ENCODE measurements at regions not wholly inside any gene's neighbourhood (a gene's known extent, or its start where the extent isn't known, plus 50 kb on each side); places are given as distances from the start of the nearest gene placed in this dataset.

- no peak for TF ChIP-seq CTCF (IDR thresholded peaks at IDR 0.05; ENCODE audit: extremely low read depth in 1 of 2, insufficient read depth in 1 of 2, low read depth in 1 of 2, low read length in 2 of 2)
- TF ChIP-seq FOS (IDR thresholded peaks at IDR 0.05; ENCODE audit: borderline replicate concordance, insufficient read depth, low read length): no peak
- no peak for TF ChIP-seq POLR2A (IDR thresholded peaks at IDR 0.05; ENCODE audit: low read depth, low read length)
- TF ChIP-seq POLR2AphosphoS5 (IDR thresholded peaks at IDR 0.05; ENCODE audit: insufficient read depth, low read depth, low read length): no peak
- no peak for TF ChIP-seq MAX (IDR thresholded peaks at IDR 0.05; ENCODE audit: insufficient read depth, insufficient read length)
- no peak for TF ChIP-seq EZH2 (IDR thresholded peaks at IDR 0.05; ENCODE audit: borderline replicate concordance, low read depth, low read length, severe bottlenecking)
Measured at GRCh38 chr3:167887096-167887495, 151.6 kb downstream of the SERPINI1 start.

Data from endothelial cell of umbilical vein (primary cell).